IMR-90 (cell line): ENCODE measurements at regions not wholly inside any gene's neighbourhood (a gene's known extent, or its start where the extent isn't known, plus 50 kb on each side); places are given as distances from the start of the nearest gene placed in this dataset.

Source experiments
- ATAC-seq: fragments of 200-7000 bp; cut with Tn5 transposase; 2 replicates; pipeline ENCODE4 v1.9.1; 2020; ENCODE audit warnings: low read depth, mild to moderate bottlenecking, moderate library complexity
- BruUV-seq: library from RNA; stranded (reverse); fragments of 400-500 nt; replicated peaks from 2 replicates; lab custom pipeline; 2021; lab: Mats Ljungman, UMichigan
- CTCF ChIA-PET: fragments of 300-600 bp; formaldehyde crosslinking; extraction: SDS; loops from one replicate; lab custom pipeline; 2021; ENCODE audit warnings: antibody characterized with exemption; lab: Yijun Ruan, JAX
- POLR2A ChIA-PET: fragments of 300-600 bp; sonication (Branson Sonifier 250); formaldehyde crosslinking; loops from one replicate; lab custom pipeline; 2022; ENCODE audit warnings: antibody characterized with exemption; ENCODE audit not compliant: unreplicated experiment; lab: Charles Lee
- DNase-seq: peaks from one replicate; pipeline ENCODE4 v3.0.0; 2013
- H2AFZ ChIP-seq: replicated peaks from 2 replicates; pipeline ENCODE3; 2013; ENCODE audit warnings: low read length, mild to moderate bottlenecking; ENCODE audit not compliant: poor library complexity
- H2AK5ac ChIP-seq: 2 replicates; pipeline ENCODE4 v1.6.1; 2013; ENCODE audit warnings: low read depth, low read length, inconsistent platforms
- H2AK9ac ChIP-seq: replicated peaks from 2 replicates; pipeline ENCODE3; 2013; ENCODE audit warnings: mild to moderate bottlenecking, low read depth, low read length, moderate library complexity; ENCODE audit not compliant: poor library complexity
- H2BK120ac ChIP-seq: 2 replicates; pipeline ENCODE4 v1.6.1; 2013; ENCODE audit warnings: low read depth, low read length, inconsistent platforms
- H2BK15ac ChIP-seq: 3 replicates; pipeline ENCODE4 v1.6.1; 2013; ENCODE audit warnings: low read depth, low read length, inconsistent platforms
- H2BK20ac ChIP-seq: 2 replicates; pipeline ENCODE4 v1.6.1; 2013; ENCODE audit warnings: low read depth, mild to moderate bottlenecking, inconsistent platforms, low read length, moderate library complexity
- H2BK5ac ChIP-seq: 2 replicates; pipeline ENCODE4 v1.6.1; 2013; ENCODE audit warnings: mild to moderate bottlenecking, low read depth, low read length, inconsistent platforms; ENCODE audit not compliant: poor library complexity, severe bottlenecking
- H3K14ac ChIP-seq: replicated peaks from 2 replicates; pipeline ENCODE4 v1.6.1; 2013; ENCODE audit warnings: low read depth, low read length, inconsistent platforms
- H3K18ac ChIP-seq: 2 replicates; pipeline ENCODE4 v1.6.1; 2013; ENCODE audit warnings: low read depth, low read length, control low read depth
- H3K23ac ChIP-seq: 2 replicates; pipeline ENCODE4 v1.6.1; 2013; ENCODE audit warnings: low read depth, low read length, inconsistent platforms
- H3K27ac ChIP-seq: 2 replicates; pipeline ENCODE4 v1.5.1; 2013; ENCODE audit warnings: mild to moderate bottlenecking, control low read depth, low read length; ENCODE audit not compliant: insufficient read depth
- H3K27me3 ChIP-seq: 2 replicates; pipeline ENCODE4 v1.6.1; 2013; ENCODE audit warnings: low read length; ENCODE audit not compliant: control insufficient read depth, insufficient read depth
- H3K36me3 ChIP-seq: 2 replicates; pipeline ENCODE4 v1.6.1; 2013; ENCODE audit warnings: low read length, mixed read lengths; ENCODE audit not compliant: control insufficient read depth, insufficient read depth
- H3K4ac ChIP-seq: 2 replicates; pipeline ENCODE4 v1.6.1; 2013; ENCODE audit warnings: low read depth, low read length, inconsistent platforms
- H3K4me1 ChIP-seq: 2 replicates; pipeline ENCODE4 v1.6.1; 2013; ENCODE audit warnings: low read length, mixed read lengths; ENCODE audit not compliant: control insufficient read depth, insufficient read depth
- H3K4me2 ChIP-seq: 2 replicates; pipeline ENCODE4 v1.6.1; 2013; ENCODE audit warnings: low read depth, mild to moderate bottlenecking, control low read depth, low read length, moderate library complexity
- H3K4me3 ChIP-seq: 2 replicates; pipeline ENCODE4 v1.5.1; 2013; ENCODE audit warnings: low read depth, mild to moderate bottlenecking, control low read depth, low read length, moderate library complexity; ENCODE audit not compliant: insufficient read depth
- H3K56ac ChIP-seq: 2 replicates; pipeline ENCODE4 v1.6.1; 2013; ENCODE audit warnings: low read length, inconsistent platforms; ENCODE audit not compliant: insufficient read depth; ENCODE audit errors: extremely low read depth
- H3K79me1 ChIP-seq, 2 experiments: 2 replicates each; pipeline ENCODE4 v1.6.1; 2013; ENCODE audit warnings: low read length in 2 of 2, inconsistent platforms in 1 of 2, low read depth in 1 of 2
- H3K9ac ChIP-seq: 2 replicates; pipeline ENCODE4 v1.6.1; 2013; ENCODE audit warnings: low read depth, low read length, control low read depth
- H3K9me1 ChIP-seq: 2 replicates; pipeline ENCODE4 v1.6.1; 2013; ENCODE audit warnings: low read length, inconsistent platforms; ENCODE audit not compliant: insufficient read depth
- H3K9me3 ChIP-seq: 2 replicates; pipeline ENCODE4 v1.6.1; 2013; ENCODE audit warnings: low read length; ENCODE audit not compliant: control insufficient read depth, insufficient read depth
- H4K20me1 ChIP-seq: 2 replicates; pipeline ENCODE4 v1.6.1; 2013; ENCODE audit warnings: low read length, inconsistent platforms; ENCODE audit not compliant: insufficient read depth
- H4K5ac ChIP-seq: 2 replicates; pipeline ENCODE4 v1.6.1; 2013; ENCODE audit warnings: mild to moderate bottlenecking, low read depth, low read length, control low read depth
- H4K8ac ChIP-seq, 2 experiments: 2 replicates each; pipeline ENCODE4 v1.6.1; 2013; ENCODE audit warnings: low read depth in 2 of 2, low read length in 2 of 2, control low read depth in 1 of 2, inconsistent platforms in 1 of 2
- H4K91ac ChIP-seq: 2 replicates; pipeline ENCODE4 v1.6.1; 2013; ENCODE audit warnings: low read depth, low read length, inconsistent platforms; ENCODE audit not compliant: insufficient read depth
- CEBPB ChIP-seq: IDR thresholded peaks from 2 replicates; pipeline ENCODE4 v1.6.1; 2012; ENCODE audit warnings: low read depth, low read length, improper control_type of control experiment
- CHD1 ChIP-seq: IDR thresholded peaks from 2 replicates; pipeline ENCODE4 v1.6.1; 2012; ENCODE audit warnings: low read depth, low read length, improper control_type of control experiment
- MXI1 ChIP-seq: IDR thresholded peaks from 2 replicates; pipeline ENCODE4 v1.6.1; 2012; ENCODE audit warnings: low read depth, mild to moderate bottlenecking, low read length, moderate library complexity, borderline replicate concordance
- POLR2A ChIP-seq: IDR thresholded peaks from 2 replicates; pipeline ENCODE4 v1.6.1; 2012; ENCODE audit warnings: mild to moderate bottlenecking, low read depth, low read length
- RAD21 ChIP-seq: IDR thresholded peaks from 2 replicates; pipeline ENCODE4 v1.6.1; 2012; ENCODE audit warnings: low read length, improper control_type of control experiment
- RCOR1 ChIP-seq: IDR thresholded peaks from 2 replicates; pipeline ENCODE4 v1.6.1; 2012; ENCODE audit warnings: mild to moderate bottlenecking, low read length, improper control_type of control experiment; ENCODE audit not compliant: insufficient replicate concordance
- RFX5 ChIP-seq: IDR thresholded peaks from 2 replicates; pipeline ENCODE4 v1.8.0; 2012; ENCODE audit warnings: low read depth, mild to moderate bottlenecking, low read length, moderate library complexity
- SMC3 ChIP-seq: fragments of 150-350 bp; IDR thresholded peaks from 2 replicates; pipeline ENCODE4 v1.6.1; 2016; ENCODE audit warnings: low read depth, mild to moderate bottlenecking, antibody characterized with exemption, low read length, moderate library complexity
- USF2 ChIP-seq: fragments of 150-350 bp; IDR thresholded peaks from 2 replicates; pipeline ENCODE4 v1.6.1; 2017; ENCODE audit warnings: mild to moderate bottlenecking, antibody characterized with exemption, low read length, low read depth
- WGBS, 2 experiments: methylation state at CpG; one replicate each; pipeline versions ENCODE4 v1.1.5 to v1.1.7; 2013; ENCODE audit warnings: missing lambda C conversion rate in 2 of 2; ENCODE audit not compliant: insufficient read length in 1 of 2; ENCODE audit errors: extremely low coverage in 2 of 2; 5-methylcytosine and 5-hydroxymethylcytosine counted together
- dilution Hi-C: fragments of 300-500 bp; cut with HindIII; formaldehyde crosslinking; loops from one replicate; pipeline ENCODE4 v1.14.3; 2018; ENCODE audit warnings: low sequenced_read_pairs; ENCODE audit not compliant: unreplicated experiment
- in situ Hi-C: fragments of 300-500 bp; cut with MboI; formaldehyde crosslinking; loops from 3 replicates; pipeline ENCODE4 v1.14.3; 2019; ENCODE audit warnings: low sequenced_read_pairs, inconsistent platforms, mixed read lengths
- intact Hi-C: fragments of 100-400 bp; cut with micrococcal nuclease; formaldehyde crosslinking; loops from 2 replicates; pipeline ENCODE4 v1.10.0; 2022
- TF ChIP-seq, protein P1 (sequence below): conservative IDR thresholded peaks from 2 replicates; pipeline ENCODE4 v1.5.1; 2012; ENCODE audit warnings: mild to moderate bottlenecking, low read depth, low read length, improper control_type of control experiment

DNA sequence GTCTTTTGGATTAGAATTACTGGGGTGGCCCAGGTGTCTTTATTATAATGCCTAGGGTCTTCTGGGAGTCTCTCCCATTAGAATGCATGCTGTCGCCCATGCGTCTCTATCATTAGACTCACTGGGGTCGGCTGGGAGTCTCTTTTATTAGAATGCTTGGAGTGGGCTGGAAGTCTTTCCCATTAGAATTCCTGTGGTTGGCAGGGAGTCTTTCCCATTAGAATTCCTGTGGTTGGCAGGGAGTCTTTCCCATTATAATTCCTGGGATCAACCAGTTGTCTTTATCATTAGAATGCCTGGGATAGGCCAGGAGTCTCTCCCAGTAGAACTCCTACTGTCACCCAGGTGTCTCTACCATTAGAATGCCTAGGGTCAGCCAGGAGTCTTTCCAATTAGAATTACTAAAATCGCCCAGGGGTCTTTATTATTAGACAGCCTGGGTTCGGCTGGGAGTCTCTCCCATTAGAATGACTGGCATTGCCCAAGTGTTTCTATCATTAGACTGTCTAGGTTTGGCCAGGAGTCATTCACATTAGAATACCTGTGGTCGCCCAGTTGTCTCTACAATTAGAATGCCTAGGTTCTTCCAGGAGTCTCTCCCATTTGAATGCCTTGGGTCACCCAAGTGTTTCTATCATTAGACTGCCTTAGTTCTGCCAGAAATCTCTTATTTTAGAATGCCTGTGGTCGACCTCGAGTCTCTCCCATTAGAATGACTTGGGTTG lies 1558.5 kb downstream of the UQCRFS1 start:
- CTCF ChIA-PET, result no interaction called here
- no peaks in the 10 kb centered on the region for H3K9me1 ChIP-seq
- BruUV-seq, result no TSS peak
- H2AK5ac ChIP-seq, result no peak overlapping the region
- POLR2A ChIA-PET, result no interaction called here
- H3K36me3 ChIP-seq, result no peaks in the 10 kb centered on the region
- H2BK15ac ChIP-seq, result no peak overlapping the region
- no peak overlapping the region for H2BK5ac ChIP-seq
- no peak overlapping the region for H3K14ac ChIP-seq
- no peak for ATAC-seq
- peaks cover 28% of the 10 kb centered on the region for H3K9me3 ChIP-seq
- no peak overlapping the region for H2AK9ac ChIP-seq
- H3K23ac ChIP-seq, result no peak overlapping the region
- WGBS, 2 experiments, result 50% methylated on average over 1 of the region's 8 CpGs; no CpG with 5 or more reads in 1 of the 2 experiments
- intact Hi-C loops (no loop called here), dilution Hi-C loops (no loop called here), in situ Hi-C loops (no loop called here)
- H3K18ac ChIP-seq, result no peak overlapping the region
- no peak overlapping the region for H3K56ac ChIP-seq
- H3K4ac ChIP-seq, result no peak overlapping the region
- H3K4me1 ChIP-seq, result no peaks in the 10 kb centered on the region
- no peak overlapping the region for H2BK120ac ChIP-seq
- H3K79me1 ChIP-seq, result no peaks in the 10 kb centered on the region
- DNase-seq, result no peak
- H3K4me2 ChIP-seq, result no peak overlapping the region
- no peak overlapping the region for H2AFZ ChIP-seq
- no peak overlapping the region for H4K91ac ChIP-seq
- H3K27ac ChIP-seq, result no peak overlapping the region
- no peak overlapping the region for H4K8ac ChIP-seq
- H3K27me3 ChIP-seq, result no peaks in the 10 kb centered on the region
- no peak overlapping the region for H3K9ac ChIP-seq
- H3K4me3 ChIP-seq, result no peak overlapping the region
- H4K20me1 ChIP-seq, result no peaks in the 10 kb centered on the region
- H4K5ac ChIP-seq, result no peak overlapping the region
- TF ChIP-seq MXI1 (no peak), RCOR1 (no peak), POLR2A (no peak), USF2 (no peak), RFX5 (no peak), SMC3 (no peak), CEBPB (no peak), CHD1 (no peak), RAD21 (no peak)
- TF ChIP-seq, protein P1, sequence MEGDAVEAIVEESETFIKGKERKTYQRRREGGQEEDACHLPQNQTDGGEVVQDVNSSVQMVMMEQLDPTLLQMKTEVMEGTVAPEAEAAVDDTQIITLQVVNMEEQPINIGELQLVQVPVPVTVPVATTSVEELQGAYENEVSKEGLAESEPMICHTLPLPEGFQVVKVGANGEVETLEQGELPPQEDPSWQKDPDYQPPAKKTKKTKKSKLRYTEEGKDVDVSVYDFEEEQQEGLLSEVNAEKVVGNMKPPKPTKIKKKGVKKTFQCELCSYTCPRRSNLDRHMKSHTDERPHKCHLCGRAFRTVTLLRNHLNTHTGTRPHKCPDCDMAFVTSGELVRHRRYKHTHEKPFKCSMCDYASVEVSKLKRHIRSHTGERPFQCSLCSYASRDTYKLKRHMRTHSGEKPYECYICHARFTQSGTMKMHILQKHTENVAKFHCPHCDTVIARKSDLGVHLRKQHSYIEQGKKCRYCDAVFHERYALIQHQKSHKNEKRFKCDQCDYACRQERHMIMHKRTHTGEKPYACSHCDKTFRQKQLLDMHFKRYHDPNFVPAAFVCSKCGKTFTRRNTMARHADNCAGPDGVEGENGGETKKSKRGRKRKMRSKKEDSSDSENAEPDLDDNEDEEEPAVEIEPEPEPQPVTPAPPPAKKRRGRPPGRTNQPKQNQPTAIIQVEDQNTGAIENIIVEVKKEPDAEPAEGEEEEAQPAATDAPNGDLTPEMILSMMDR, result no peak
- no peak overlapping the region for H2BK20ac ChIP-seq
